Endothelial cell of umbilical vein (primary cell): ENCODE measurements at regions not wholly inside any gene's neighbourhood (a gene's known extent, or its start where the extent isn't known, plus 50 kb on each side); places are given as distances from the start of the nearest gene placed in this dataset.

ENCODE experiments used
- BruUV-seq: library from RNA; stranded (reverse); fragments of 400-500 nt; replicated peaks from 2 replicates; lab custom pipeline; 2021; lab: Mats Ljungman, UMichigan
- CTCF ChIA-PET: fragments of 300-600, 350-600 bp; sonication (Branson Sonifier 250); formaldehyde crosslinking; loops from one replicate; lab custom pipeline; 2021; ENCODE audit warnings: antibody characterized with exemption, inconsistent platforms; lab: Charles Lee
- POLR2A ChIA-PET: fragments of 300-600, 350-600 bp; sonication (Branson Sonifier 250); formaldehyde crosslinking; loops from one replicate; lab custom pipeline; 2021; ENCODE audit warnings: antibody characterized with exemption, inconsistent platforms; lab: Charles Lee
- DNase-seq: peaks from one replicate; pipeline ENCODE4 v3.0.0-alpha.2; 2011; ENCODE audit warnings: low read depth, low spot score
- FAIRE-seq: peaks from 2 replicates; lab custom pipeline; 2011; peaks lifted over from hg19 to GRCh38; lab: Jason Lieb, UNC
- H2AFZ ChIP-seq: 2 replicates; pipeline ENCODE4 v1.6.0; 2012; ENCODE audit warnings: low read depth, low read length, control low read depth, inconsistent platforms
- H3K27ac ChIP-seq: 2 replicates; pipeline ENCODE4 v1.5.1; 2011; ENCODE audit warnings: low read depth, mild to moderate bottlenecking, control low read depth, low read length, moderate library complexity; ENCODE audit not compliant: insufficient read depth
- H3K27me3 ChIP-seq, 2 experiments: 2 replicates each; pipeline versions ENCODE4 v1.6.0 to v1.6.1; 2011; ENCODE audit warnings: low read length in 2 of 2, mixed read lengths in 1 of 2; ENCODE audit not compliant: control insufficient read depth in 2 of 2, insufficient read depth in 2 of 2
- H3K36me3 ChIP-seq, 2 experiments: 2 replicates in 1 of 2; 3 replicates in 1 of 2; pipeline ENCODE4 v1.5.1; 2011; ENCODE audit warnings: low read length in 2 of 2, mild to moderate bottlenecking in 1 of 2, moderate library complexity in 1 of 2; ENCODE audit not compliant: control insufficient read depth in 2 of 2, insufficient read depth in 2 of 2; ENCODE audit errors: extremely low read depth in 1 of 2
- H3K4me1 ChIP-seq: 3 replicates; pipeline ENCODE4 v1.5.1; 2011; ENCODE audit warnings: mild to moderate bottlenecking, low read length; ENCODE audit not compliant: control insufficient read depth, insufficient read depth; ENCODE audit errors: extremely low read depth
- H3K4me2 ChIP-seq: 2 replicates; pipeline ENCODE4 v1.6.1; 2011; ENCODE audit warnings: low read length, control low read depth, mixed read lengths; ENCODE audit not compliant: insufficient read depth
- H3K4me3 ChIP-seq, 3 experiments: fragments of 200-600 bp in 1 of 3; sonication (generic), shearing (Covaris generic) in 1 of 3; replicated peaks in 1 of 3; 2 replicates each; pipeline ENCODE4 v1.5.1; 2011 to 2016; ENCODE audit warnings: control low read depth in 3 of 3, low read length in 3 of 3, mild to moderate bottlenecking in 2 of 3, inconsistent platforms in 1 of 3, low read depth in 1 of 3, moderate library complexity in 1 of 3; ENCODE audit not compliant: insufficient read depth in 1 of 3
- H3K79me2 ChIP-seq: 2 replicates; pipeline ENCODE4 v1.6.0; 2012; ENCODE audit warnings: low read length, inconsistent platforms; ENCODE audit not compliant: control insufficient read depth, insufficient read depth
- H3K9ac ChIP-seq: replicated peaks from 2 replicates; pipeline ENCODE3; 2011; ENCODE audit warnings: low read length, control low read depth; ENCODE audit not compliant: insufficient read depth; ENCODE audit errors: extremely low read depth
- H3K9me1 ChIP-seq: replicated peaks from 3 replicates; pipeline ENCODE4 v1.6.0; 2011; ENCODE audit warnings: mild to moderate bottlenecking, low read length; ENCODE audit not compliant: control insufficient read depth, insufficient read depth; ENCODE audit errors: extremely low read depth
- H3K9me3 ChIP-seq: replicated peaks from 2 replicates; pipeline ENCODE4 v1.5.1; 2012; ENCODE audit warnings: low read length, inconsistent platforms; ENCODE audit not compliant: control insufficient read depth, insufficient read depth
- H4K20me1 ChIP-seq: replicated peaks from 2 replicates; pipeline ENCODE3; 2011; ENCODE audit warnings: mild to moderate bottlenecking, low read length; ENCODE audit not compliant: control insufficient read depth, insufficient read depth; ENCODE audit errors: extremely low read depth
- CTCF ChIP-seq, 2 donors: IDR thresholded peaks; 1 replicate in 1 of 2; 2 replicates in 1 of 2; pipeline ENCODE4 v1.5.1; 2011; ENCODE audit warnings: low read length in 2 of 2, mild to moderate bottlenecking in 2 of 2, moderate library complexity in 2 of 2, control low read depth in 1 of 2, inconsistent platforms in 1 of 2, low read depth in 1 of 2; ENCODE audit not compliant: insufficient read depth in 1 of 2; ENCODE audit errors: extremely low read depth in 1 of 2
- EZH2 ChIP-seq: IDR thresholded peaks from 2 replicates; pipeline ENCODE4 v1.6.1; 2012; ENCODE audit warnings: borderline replicate concordance, low read depth, mild to moderate bottlenecking, moderate library complexity, low read length, inconsistent platforms; ENCODE audit not compliant: severe bottlenecking
- FOS ChIP-seq: IDR thresholded peaks from 2 replicates; pipeline ENCODE4 v1.6.1; 2011; ENCODE audit warnings: mild to moderate bottlenecking, low read length, moderate library complexity, borderline replicate concordance; ENCODE audit not compliant: insufficient read depth
- GATA2 ChIP-seq: IDR thresholded peaks from 2 replicates; pipeline ENCODE4 v1.7.0; 2011; ENCODE audit warnings: low read depth, mild to moderate bottlenecking, moderate library complexity, mixed read lengths, low read length; ENCODE audit not compliant: insufficient read length, insufficient read depth
- JUN ChIP-seq: IDR thresholded peaks from 2 replicates; pipeline ENCODE4 v1.6.1; 2011; ENCODE audit warnings: borderline replicate concordance, low read depth; ENCODE audit not compliant: insufficient read length, insufficient read depth
- MAX ChIP-seq: IDR thresholded peaks from 2 replicates; pipeline ENCODE4 v1.6.1; 2011; ENCODE audit not compliant: insufficient read depth, insufficient read length
- MYC ChIP-seq: IDR thresholded peaks from one replicate; pipeline ENCODE4 v1.6.1; 2011; ENCODE audit warnings: mild to moderate bottlenecking, low read depth, low read length
- POLR2A ChIP-seq: IDR thresholded peaks from 2 replicates; pipeline ENCODE4 v1.6.1; 2012; ENCODE audit warnings: low read depth, mild to moderate bottlenecking, control low read depth, low read length
- POLR2AphosphoS5 ChIP-seq: IDR thresholded peaks from 2 replicates; pipeline ENCODE4 v1.6.1; 2012; ENCODE audit warnings: low read depth, mild to moderate bottlenecking, control low read depth, low read length, moderate library complexity; ENCODE audit not compliant: insufficient read depth
- dilution Hi-C: fragments of 300-500 bp; cut with MboI; formaldehyde crosslinking; loops from one replicate; pipeline ENCODE4 v1.15.0; 2019; ENCODE audit warnings: low sequenced_read_pairs; ENCODE audit not compliant: extremely low pct_ligation_motif_present
- intact Hi-C: fragments of 100-400 bp; cut with micrococcal nuclease; formaldehyde crosslinking; loops from one replicate; pipeline ENCODE4 v1.10.0; 2022

GRCh38 chr13:88086577-88086976 is 415.4 kb downstream of the SLITRK5 start:
- intact Hi-C loops = no loop called here
- CTCF ChIA-PET = no interaction called here
- no peak for FAIRE-seq

More at GRCh38 chr13:88086577-88086976, 415.4 kb downstream of the SLITRK5 start:
- no peaks in the 10 kb centered on the region for H3K36me3 ChIP-seq
- no TSS peak for BruUV-seq
- no peak for TF ChIP-seq POLR2AphosphoS5
- no peak for TF ChIP-seq EZH2
- no peak for TF ChIP-seq GATA2
- no peak for TF ChIP-seq POLR2A
- TF ChIP-seq MYC = no peak
- TF ChIP-seq MAX = no peak
- no peak for TF ChIP-seq CTCF (IDR thresholded peaks at IDR 0.05; ENCODE audit: extremely low read depth in 1 of 2, insufficient read depth in 1 of 2, low read depth in 1 of 2, low read length in 2 of 2)
- TF ChIP-seq JUN = no peak
- TF ChIP-seq FOS = no peak
- H3K4me1 ChIP-seq = no peaks in the 10 kb centered on the region
- no peaks in the 10 kb centered on the region for H4K20me1 ChIP-seq
- no peaks in the 10 kb centered on the region for H3K9me3 ChIP-seq
- no peak overlapping the region for H3K9ac ChIP-seq
- dilution Hi-C loops = no loop called here
- H3K79me2 ChIP-seq = no peaks in the 10 kb centered on the region
- no peak for DNase-seq
- H3K27ac ChIP-seq = no peak overlapping the region
- H3K27me3 ChIP-seq = no peaks in the 10 kb centered on the region
- H2AFZ ChIP-seq = no peak overlapping the region
- POLR2A ChIA-PET = no interaction called here
- no peaks in the 10 kb centered on the region for H3K9me1 ChIP-seq
- H3K4me2 ChIP-seq = no peak overlapping the region
- H3K4me3 ChIP-seq = no peak overlapping the region
